Neural cell (in vitro differentiated cells): ENCODE measurements at regions not wholly inside any gene's neighbourhood (a gene's known extent, or its start where the extent isn't known, plus 50 kb on each side); places are given as distances from the start of the nearest gene placed in this dataset.
A peak's percentile ranks its signal among the peaks of the same experiment; 100 is the strongest.

ENCODE experiments used
- H2AFZ ChIP-seq: fragments of 200-600, 300-800 bp; sonication (generic), shearing (Covaris generic); 2 replicates; pipeline ENCODE4 v1.6.0; 2014; ENCODE audit warnings: low read depth, mild to moderate bottlenecking, antibody characterized with exemption, low read length, moderate library complexity
- H3F3A ChIP-seq: fragments of 200-600 bp; shearing (Covaris generic); 2 replicates; pipeline ENCODE4 v1.6.1; 2016; ENCODE audit warnings: mild to moderate bottlenecking, moderate library complexity, mixed read lengths, antibody characterized with exemption, low read length; ENCODE audit not compliant: insufficient read depth, poor library complexity, severe bottlenecking
- H3K27ac ChIP-seq: fragments of 200-600, 300-800 bp; sonication (generic), shearing (Covaris generic); 2 replicates; pipeline ENCODE4 v1.5.1; 2014; ENCODE audit warnings: mild to moderate bottlenecking, low read length, moderate library complexity
- H3K27me3 ChIP-seq: fragments of 300-800, 200-600 bp; sonication (generic), shearing (Covaris generic); 2 replicates; pipeline ENCODE4 v1.6.0; 2014; ENCODE audit warnings: mild to moderate bottlenecking, low read depth, low read length, moderate library complexity; ENCODE audit not compliant: insufficient read depth
- H3K36me3 ChIP-seq: fragments of 300-800, 200-600 bp; sonication (generic), shearing (Covaris generic); 2 replicates; pipeline ENCODE4 v1.5.1; 2014; ENCODE audit warnings: mild to moderate bottlenecking, antibody characterized with exemption, low read length, moderate library complexity; ENCODE audit not compliant: insufficient read depth
- H3K4me2 ChIP-seq: fragments of 300-800, 200-600 bp; sonication (generic), shearing (Covaris generic); 2 replicates; pipeline ENCODE4 v1.6.0; 2014; ENCODE audit warnings: mild to moderate bottlenecking, low read length
- H3K4me3 ChIP-seq: fragments of 300-800, 200-600 bp; sonication (generic), shearing (Covaris generic); 2 replicates; pipeline ENCODE4 v1.5.1; 2014; ENCODE audit warnings: mild to moderate bottlenecking, low read length, moderate library complexity
- H3K79me2 ChIP-seq: fragments of 200-600 bp; shearing (Covaris generic); replicated peaks from 2 replicates; pipeline ENCODE4 v1.6.0; 2014; ENCODE audit warnings: mild to moderate bottlenecking, low read length, moderate library complexity; ENCODE audit not compliant: insufficient read depth
- H3K9ac ChIP-seq: fragments of 300-800, 200-600 bp; sonication (generic), shearing (Covaris generic); 2 replicates; pipeline ENCODE4 v1.6.1; 2016; ENCODE audit warnings: mild to moderate bottlenecking, low read length, mixed read lengths
- H3K9me2 ChIP-seq: fragments of 200-600 bp; shearing (Covaris generic); 2 replicates; pipeline ENCODE4 v1.6.1; 2016; ENCODE audit warnings: mild to moderate bottlenecking, low read length, mixed read lengths; ENCODE audit not compliant: insufficient read depth
- H3K9me3 ChIP-seq: fragments of 200-600, 300-800 bp; sonication (generic), shearing (Covaris generic); 2 replicates; pipeline ENCODE4 v1.6.1; 2016; ENCODE audit warnings: mild to moderate bottlenecking, mixed run types, low read length, moderate library complexity, mixed read lengths
- H4K20me1 ChIP-seq: fragments of 200-600 bp; shearing (Covaris generic); 2 replicates; pipeline ENCODE4 v1.6.1; 2016; ENCODE audit warnings: mild to moderate bottlenecking, mixed run types; ENCODE audit not compliant: insufficient read depth
- CTCF ChIP-seq: fragments of 450-650 bp; IDR thresholded peaks from 2 replicates; pipeline ENCODE4 v1.5.1; 2014; ENCODE audit warnings: antibody characterized with exemption, mild to moderate bottlenecking, moderate library complexity; ENCODE audit not compliant: poor library complexity, severe bottlenecking
- EP300 ChIP-seq: fragments of 450-650 bp; conservative IDR thresholded peaks from 2 replicates; pipeline ENCODE4 v1.6.1; 2014; ENCODE audit warnings: antibody characterized with exemption, mild to moderate bottlenecking, moderate library complexity; ENCODE audit not compliant: poor library complexity, severe bottlenecking
- EZH2 ChIP-seq: fragments of 200-600, 300-800 bp; shearing (Covaris generic), sonication (generic); IDR thresholded peaks from 2 replicates; pipeline ENCODE4 v1.6.1; 2014; ENCODE audit warnings: antibody characterized with exemption, low read length, borderline replicate concordance, mild to moderate bottlenecking; ENCODE audit not compliant: insufficient read depth, poor library complexity, severe bottlenecking
- MXI1 ChIP-seq: fragments of 450-650 bp; conservative IDR thresholded peaks from 2 replicates; pipeline ENCODE4 v1.6.1; 2014; ENCODE audit warnings: antibody characterized with exemption, mild to moderate bottlenecking; ENCODE audit not compliant: poor library complexity, severe bottlenecking
- POLR2AphosphoS5 ChIP-seq: IDR thresholded peaks from 2 replicates; pipeline ENCODE4 v1.6.1; 2012
- RAD21 ChIP-seq: fragments of 450-650 bp; conservative IDR thresholded peaks from 2 replicates; pipeline ENCODE4 v1.6.1; 2014; ENCODE audit warnings: antibody characterized with exemption, mild to moderate bottlenecking, moderate library complexity
- REST ChIP-seq: IDR thresholded peaks from 2 replicates; pipeline ENCODE4 v1.6.1; 2012; ENCODE audit warnings: borderline replicate concordance
- SMC3 ChIP-seq: fragments of 450-650 bp; conservative IDR thresholded peaks from 2 replicates; pipeline ENCODE4 v1.6.1; 2014; ENCODE audit warnings: antibody characterized with exemption, mild to moderate bottlenecking, moderate library complexity; ENCODE audit not compliant: poor library complexity
- TAF1 ChIP-seq: IDR thresholded peaks from 2 replicates; pipeline ENCODE4 v1.6.1; 2012; ENCODE audit warnings: low read depth

- peak overlapping the region; percentile 49 for H3K9ac ChIP-seq
- no peak overlapping the region for H2AFZ ChIP-seq
- no peaks in the 10 kb centered on the region for H3K36me3 ChIP-seq
- H3K9me2 ChIP-seq, result no peaks in the 10 kb centered on the region
- H3K4me2 ChIP-seq, result no peak overlapping the region
- H3K27me3 ChIP-seq, result no peaks in the 10 kb centered on the region
- H3K4me3 ChIP-seq, result no peak overlapping the region
- H3K79me2 ChIP-seq, result no peaks in the 10 kb centered on the region
- no peaks in the 10 kb centered on the region for H3K9me3 ChIP-seq
- peaks cover 4% of the 10 kb centered on the region for H3F3A ChIP-seq
- no peak for TF ChIP-seq TAF1
- no peak for TF ChIP-seq CTCF
- TF ChIP-seq RAD21, result no peak
- H4K20me1 ChIP-seq, result no peaks in the 10 kb centered on the region
- H3K27ac ChIP-seq, result peak overlapping the region; percentile 90
These were observed 72.6 kb upstream of the CPEB4 start for GRCh38 chr5:173815571-173815970.

GRCh38 chr5:173816728-173817127 is 71.4 kb upstream of the CPEB4 start:
- Histone ChIP-seq H3K9me2 (no peaks in the 10 kb centered on the region), H4K20me1 (no peaks in the 10 kb centered on the region), H3K27me3 (no peaks in the 10 kb centered on the region), H3K9ac (peak overlapping the region; percentile 51), H3K27ac (peak overlapping the region; percentile 90), H3F3A (peaks cover 4% of the 10 kb centered on the region), H3K36me3 (no peaks in the 10 kb centered on the region), H3K9me3 (no peaks in the 10 kb centered on the region), H3K4me3 (peak overlapping the region; percentile 37), H2AFZ (no peak overlapping the region), H3K4me2 (no peak overlapping the region), H3K79me2 (no peaks in the 10 kb centered on the region)
- TF ChIP-seq RAD21, result peak; percentile 33
- TF ChIP-seq CTCF, result no peak
- peak; percentile 87 for TF ChIP-seq EP300
- peak; percentile 45 for TF ChIP-seq SMC3
- no peak for TF ChIP-seq TAF1
- TF ChIP-seq POLR2AphosphoS5, result peak; percentile 77
- TF ChIP-seq EZH2, result no peak
- TF ChIP-seq MXI1, result no peak
- no peak for TF ChIP-seq REST
